Activated T-cell treated with anti-CD3 and anti-CD28 coated beads for 4 hours (primary cell): ENCODE measurements at regions not wholly inside any gene's neighbourhood (a gene's known extent, or its start where the extent isn't known, plus 50 kb on each side); places are given as distances from the start of the nearest gene placed in this dataset.
"Not testable (repeated sequence)": the region's sequence is repeated elsewhere in the genome, so short reads cannot be mapped to it uniquely, and the experiment has no call there.

Experiments
- DNase-seq: peaks from one replicate; pipeline ENCODE4 v3.0.0-alpha.2; 2020

- no peak for DNase-seq
Observed at GRCh38 chr3:178095522-178095921, 440.7 kb upstream of the KCNMB2 start.

- no peak for DNase-seq
Observed at GRCh38 chr3:178096955-178097354, 439.3 kb upstream of the KCNMB2 start.

GRCh38 chr3:178097576-178097975 lies 438.7 kb upstream of the KCNMB2 start:
- DNase-seq, result no peak

- DNase-seq, result no peak
Observed at GRCh38 chr3:178099274-178099673, 437.0 kb upstream of the KCNMB2 start.

GRCh38 chr3:178099862-178100261 lies 436.4 kb upstream of the KCNMB2 start:
- no peak for DNase-seq

GRCh38 chr3:178100908-178101307 lies 435.3 kb upstream of the KCNMB2 start:
- DNase-seq, result no peak

- no peak for DNase-seq
Observed at GRCh38 chr3:178103140-178103539, 433.1 kb upstream of the KCNMB2 start.

- DNase-seq, result no peak
Observed at GRCh38 chr3:178107804-178108203, 428.4 kb upstream of the KCNMB2 start.

GRCh38 chr3:178109691-178110090 lies 426.5 kb upstream of the KCNMB2 start:
- DNase-seq, result no peak

GRCh38 chr3:178112134-178112533 lies 424.1 kb upstream of the KCNMB2 start:
- DNase-seq, result no peak

- DNase-seq, result not testable (repeated sequence)
Observed at GRCh38 chr3:178112552-178112951, 423.7 kb upstream of the KCNMB2 start.

- no peak for DNase-seq
Observed at GRCh38 chr3:178117641-178118040, 418.6 kb upstream of the KCNMB2 start.

- DNase-seq, result not testable (repeated sequence)
Observed at GRCh38 chr3:178119608-178120295, 416.5 kb upstream of the KCNMB2 start.

GRCh38 chr3:178120367-178120766 lies 415.9 kb upstream of the KCNMB2 start:
- no peak for DNase-seq

GRCh38 chr3:178126686-178127085 lies 409.6 kb upstream of the KCNMB2 start:
- DNase-seq, result no peak

- DNase-seq, result no peak
Observed at GRCh38 chr3:178127221-178127620, 409.0 kb upstream of the KCNMB2 start.

- DNase-seq, result no peak
Observed at GRCh38 chr3:178129109-178129508, 407.1 kb upstream of the KCNMB2 start.

GRCh38 chr3:178131801-178132200 lies 404.4 kb upstream of the KCNMB2 start:
- DNase-seq, result no peak

GRCh38 chr3:178137206-178137605 lies 399.0 kb upstream of the KCNMB2 start:
- no peak for DNase-seq

GRCh38 chr3:178137831-178138230 lies 398.4 kb upstream of the KCNMB2 start:
- DNase-seq, result no peak

- no peak for DNase-seq
Observed at GRCh38 chr3:178139116-178139515, 397.1 kb upstream of the KCNMB2 start.

GRCh38 chr3:178140531-178141304 lies 395.5 kb upstream of the KCNMB2 start:
- no peak for DNase-seq

- DNase-seq, result not testable (repeated sequence)
Observed at GRCh38 chr3:178141305-178141684, 394.9 kb upstream of the KCNMB2 start.

GRCh38 chr3:178146406-178146831 lies 389.8 kb upstream of the KCNMB2 start:
- DNase-seq, result no peak

- DNase-seq, result no peak
Observed at GRCh38 chr3:178147001-178147400, 389.2 kb upstream of the KCNMB2 start.
